ENCODE measurements at regions not wholly inside any gene's neighbourhood (a gene's known extent, or its start where the extent isn't known, plus 50 kb on each side); places are given as distances from the start of the nearest gene placed in this dataset.

DNA sequence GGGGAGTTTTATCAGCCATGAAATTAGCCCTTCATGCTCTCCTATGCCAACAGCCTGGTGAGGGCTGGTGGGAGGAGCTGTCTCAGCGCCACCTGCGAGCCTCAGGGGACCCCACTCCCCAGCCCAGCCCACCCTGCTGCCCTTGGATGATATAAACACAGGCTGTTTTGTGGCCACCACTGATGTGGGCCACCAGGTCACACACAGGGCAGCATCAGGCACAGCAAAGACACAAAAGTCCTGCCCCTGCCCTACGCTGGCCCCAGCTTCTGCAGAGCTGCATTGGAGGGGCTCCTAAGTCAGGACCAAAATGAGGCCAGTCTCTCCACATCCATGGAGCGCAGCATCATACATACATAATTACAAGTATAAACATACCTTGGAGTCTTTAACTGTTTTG is 110.6 kb upstream of the TEX51 start:
- Histone ChIP-seq H3K27me3 (peaks cover 14% of the 10 kb centered on the region), H3K36me3 (no peaks in the 10 kb centered on the region), H3K27ac (no peak overlapping the region), H3K9me3 (no peaks in the 10 kb centered on the region), H3K4me1 (no peaks in the 10 kb centered on the region), H3K4me3 (no peak overlapping the region)
- 71% methylated on average over 2 of the region's 4 CpGs for WGBS
- peak in 1 of 2 donors; percentile 3 for DNase-seq (ENCODE audit: low spot score in 2 of 2)
- no peak for TF ChIP-seq POLR2AphosphoS5 (IDR thresholded peaks at IDR 0.05)
- no peak for TF ChIP-seq POLR2A (IDR thresholded peaks at IDR 0.05)
- no peak for TF ChIP-seq CTCF (IDR thresholded peaks at IDR 0.05)
- no peak for TF ChIP-seq EP300 (IDR thresholded peaks at IDR 0.05)

DNA sequence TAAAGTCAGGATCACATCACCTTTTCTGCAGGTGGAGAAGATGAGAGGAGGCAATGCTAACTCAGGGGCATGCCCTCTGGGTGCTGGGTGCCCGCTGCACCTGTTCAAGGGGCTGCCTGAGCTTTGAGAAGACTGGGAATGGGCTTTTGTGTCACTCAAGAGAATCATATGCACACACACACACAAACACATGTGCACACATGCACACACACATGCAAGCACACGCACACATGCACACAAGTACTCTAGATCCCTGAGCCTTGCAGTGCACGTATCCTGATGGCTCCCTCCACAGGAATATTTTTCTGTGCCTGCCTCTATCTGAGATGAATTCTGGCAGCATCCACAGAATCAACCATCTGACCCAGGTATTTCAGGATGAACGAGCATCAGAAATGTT is 110.0 kb upstream of the TEX51 start:
- H3K27ac ChIP-seq: no peak overlapping the region
- H3K27me3 ChIP-seq: peaks cover 9% of the 10 kb centered on the region
- DNase-seq (ENCODE audit: low spot score in 2 of 2): peak in 1 of 2 donors; percentile 23
- H3K9me3 ChIP-seq: no peaks in the 10 kb centered on the region
- TF ChIP-seq EP300 (IDR thresholded peaks at IDR 0.05) (no peak), POLR2A (IDR thresholded peaks at IDR 0.05) (no peak), CTCF (IDR thresholded peaks at IDR 0.05) (no peak), POLR2AphosphoS5 (IDR thresholded peaks at IDR 0.05) (no peak)
- 61% methylated on average over 3 of the region's 4 CpGs for WGBS
- H3K4me1 ChIP-seq: no peaks in the 10 kb centered on the region
- no peak overlapping the region for H3K4me3 ChIP-seq
- no peaks in the 10 kb centered on the region for H3K36me3 ChIP-seq

- Histone ChIP-seq H3K9me3 (no peaks in the 10 kb centered on the region), H3K4me1 (no peaks in the 10 kb centered on the region), H3K27me3 (peaks cover 9% of the 10 kb centered on the region), H3K27ac (no peak overlapping the region), H3K4me3 (no peak overlapping the region), H3K36me3 (no peaks in the 10 kb centered on the region)
- DNase-seq (ENCODE audit: low spot score in 2 of 2): peak; percentile 11 to 52
- TF ChIP-seq EP300 (IDR thresholded peaks at IDR 0.05): no peak
- no peak for TF ChIP-seq CTCF (IDR thresholded peaks at IDR 0.05)
- no peak for TF ChIP-seq POLR2AphosphoS5 (IDR thresholded peaks at IDR 0.05)
- no peak for TF ChIP-seq POLR2A (IDR thresholded peaks at IDR 0.05)
- 90% methylated on average over 18 of the region's 18 CpGs for WGBS
Measured at GRCh38 chr2:126790987-126791780, 107.5 kb upstream of the TEX51 start.

- H3K27ac ChIP-seq: no peak overlapping the region
- WGBS: 67% methylated on average over 5 of the region's 5 CpGs
- TF ChIP-seq EP300 (IDR thresholded peaks at IDR 0.05) (no peak), POLR2AphosphoS5 (IDR thresholded peaks at IDR 0.05) (no peak), CTCF (IDR thresholded peaks at IDR 0.05) (no peak), POLR2A (IDR thresholded peaks at IDR 0.05) (no peak)
- H3K4me1 ChIP-seq: no peaks in the 10 kb centered on the region
- no peak overlapping the region for H3K4me3 ChIP-seq
- peak; percentile 15 to 44 for DNase-seq (ENCODE audit: low spot score in 2 of 2)
- no peaks in the 10 kb centered on the region for H3K9me3 ChIP-seq
- H3K36me3 ChIP-seq: no peaks in the 10 kb centered on the region
- H3K27me3 ChIP-seq: peaks cover 9% of the 10 kb centered on the region
Measured at GRCh38 chr2:126792186-126792585, 106.5 kb upstream of the TEX51 start.

DNA sequence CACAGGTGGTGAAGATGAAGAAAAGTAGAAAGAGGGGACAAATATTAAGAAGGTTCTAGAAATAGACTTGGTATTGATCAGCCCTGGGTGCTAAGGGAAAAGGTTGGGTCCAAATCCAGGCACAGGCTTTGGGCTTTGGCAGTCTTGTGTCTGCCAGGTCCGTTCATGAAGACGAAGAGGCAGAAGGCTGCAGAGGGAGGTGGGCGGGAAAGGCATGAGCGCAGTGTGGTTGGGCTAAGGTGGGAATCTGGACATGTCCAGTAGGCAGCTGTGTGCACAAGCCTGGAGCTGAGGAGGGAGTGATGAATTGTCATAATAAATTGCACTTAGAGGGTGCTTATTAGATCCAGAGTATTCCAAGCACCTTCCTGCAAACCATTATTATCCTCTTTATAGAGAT is 105.7 kb upstream of the TEX51 start:
- H3K27me3 ChIP-seq: peaks cover 15% of the 10 kb centered on the region
- H3K4me3 ChIP-seq: no peak overlapping the region
- H3K4me1 ChIP-seq: no peaks in the 10 kb centered on the region
- no peaks in the 10 kb centered on the region for H3K36me3 ChIP-seq
- no peak overlapping the region for H3K27ac ChIP-seq
- 71% methylated on average over 4 of the region's 4 CpGs for WGBS
- H3K9me3 ChIP-seq: no peaks in the 10 kb centered on the region
- peak; percentile 15 to 28 for DNase-seq (ENCODE audit: low spot score in 2 of 2)
- no peak for TF ChIP-seq POLR2A (IDR thresholded peaks at IDR 0.05)
- TF ChIP-seq EP300 (IDR thresholded peaks at IDR 0.05): no peak
- no peak for TF ChIP-seq POLR2AphosphoS5 (IDR thresholded peaks at IDR 0.05)
- TF ChIP-seq CTCF (IDR thresholded peaks at IDR 0.05): no peak

All from suprapubic skin (tissue), 4 donors.